Chondrocyte (in vitro differentiated cells): ENCODE measurements at regions not wholly inside any gene's neighbourhood (a gene's known extent, or its start where the extent isn't known, plus 50 kb on each side); places are given as distances from the start of the nearest gene placed in this dataset.

ENCODE experiments used
- DNase-seq: peaks from one replicate; pipeline ENCODE4 v3.0.0; 2021; ENCODE audit warnings: mixed read lengths, low spot score
- H3K27ac Mint-ChIP-seq: one replicate; pipeline ENCODE4 v1.8.0; 2021; ENCODE audit warnings: mild to moderate bottlenecking, moderate library complexity, mixed read lengths; ENCODE audit not compliant: unreplicated experiment
- H3K27me3 Mint-ChIP-seq: 2 replicates; pipeline ENCODE4 v1.8.0; 2021; ENCODE audit warnings: low read depth, mixed read lengths
- H3K36me3 Mint-ChIP-seq: 2 replicates; pipeline ENCODE4 v1.8.0; 2021; ENCODE audit warnings: low read depth, mixed read lengths
- H3K4me1 Mint-ChIP-seq: 2 replicates; pipeline ENCODE4 v1.8.0; 2021; ENCODE audit warnings: low read depth, mild to moderate bottlenecking, mixed read lengths
- H3K4me3 Mint-ChIP-seq: one replicate; pipeline ENCODE4 v1.8.0; 2021; ENCODE audit warnings: mild to moderate bottlenecking, moderate library complexity, mixed read lengths; ENCODE audit not compliant: unreplicated experiment
- H3K9me3 Mint-ChIP-seq: 2 replicates; pipeline ENCODE4 v1.8.0; 2021; ENCODE audit warnings: low read depth, mixed read lengths
- TF ChIP-seq, protein P1 (sequence below): fragments of 200-600 bp; sonication (generic); IDR thresholded peaks from 2 replicates; pipeline ENCODE4 v1.5.0; 2021; ENCODE audit warnings: antibody characterized with exemption, mild to moderate bottlenecking, moderate library complexity

- no peaks in the 10 kb centered on the region for H3K36me3 Mint-ChIP-seq
- no peak overlapping the region for H3K27ac Mint-ChIP-seq
- TF ChIP-seq, protein P1, sequence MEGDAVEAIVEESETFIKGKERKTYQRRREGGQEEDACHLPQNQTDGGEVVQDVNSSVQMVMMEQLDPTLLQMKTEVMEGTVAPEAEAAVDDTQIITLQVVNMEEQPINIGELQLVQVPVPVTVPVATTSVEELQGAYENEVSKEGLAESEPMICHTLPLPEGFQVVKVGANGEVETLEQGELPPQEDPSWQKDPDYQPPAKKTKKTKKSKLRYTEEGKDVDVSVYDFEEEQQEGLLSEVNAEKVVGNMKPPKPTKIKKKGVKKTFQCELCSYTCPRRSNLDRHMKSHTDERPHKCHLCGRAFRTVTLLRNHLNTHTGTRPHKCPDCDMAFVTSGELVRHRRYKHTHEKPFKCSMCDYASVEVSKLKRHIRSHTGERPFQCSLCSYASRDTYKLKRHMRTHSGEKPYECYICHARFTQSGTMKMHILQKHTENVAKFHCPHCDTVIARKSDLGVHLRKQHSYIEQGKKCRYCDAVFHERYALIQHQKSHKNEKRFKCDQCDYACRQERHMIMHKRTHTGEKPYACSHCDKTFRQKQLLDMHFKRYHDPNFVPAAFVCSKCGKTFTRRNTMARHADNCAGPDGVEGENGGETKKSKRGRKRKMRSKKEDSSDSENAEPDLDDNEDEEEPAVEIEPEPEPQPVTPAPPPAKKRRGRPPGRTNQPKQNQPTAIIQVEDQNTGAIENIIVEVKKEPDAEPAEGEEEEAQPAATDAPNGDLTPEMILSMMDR = no peak
- H3K27me3 Mint-ChIP-seq = no peaks in the 10 kb centered on the region
- no peak for DNase-seq
- H3K9me3 Mint-ChIP-seq = no peaks in the 10 kb centered on the region
- H3K4me3 Mint-ChIP-seq = no peak overlapping the region
- H3K4me1 Mint-ChIP-seq = peaks cover 7% of the 10 kb centered on the region
Measured at GRCh38 chr5:112112346-112112745, 306.7 kb downstream of the EPB41L4A start.

DNA sequence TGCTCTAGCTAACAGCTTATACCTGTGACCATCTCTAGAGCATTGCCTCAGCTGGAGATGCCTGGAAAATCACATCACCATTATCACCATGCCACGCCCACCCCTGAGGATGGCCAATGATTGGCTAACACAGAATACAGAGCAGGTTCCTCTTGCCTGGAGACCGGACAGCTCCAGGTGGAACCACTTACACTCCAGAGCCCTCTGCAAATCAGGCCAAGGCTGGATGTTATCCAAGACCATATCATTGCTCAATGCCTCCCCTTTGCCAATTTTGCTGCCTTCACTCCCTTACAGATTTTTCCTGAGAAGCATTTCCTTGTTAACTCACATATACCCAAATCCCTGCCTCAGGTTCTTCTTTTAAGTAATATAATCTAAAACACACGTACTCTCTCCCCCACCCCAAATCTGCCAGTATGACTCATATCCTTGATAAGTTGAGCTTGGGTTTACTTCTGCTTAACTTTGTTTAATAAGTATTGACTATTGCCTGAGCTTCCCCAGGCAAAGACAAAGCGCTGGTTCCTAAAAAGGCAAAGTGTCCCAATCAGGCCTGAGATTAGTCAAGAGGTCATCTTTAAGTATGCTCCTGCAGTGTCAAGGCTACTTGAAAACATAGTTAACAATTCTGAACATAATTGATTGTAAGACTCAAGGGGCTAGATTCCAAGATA is 309.6 kb downstream of the EPB41L4A start:
- Mint-ChIP-seq H3K9me3 (no peaks in the 10 kb centered on the region), H3K27ac (no peak overlapping the region), H3K36me3 (no peaks in the 10 kb centered on the region), H3K4me3 (no peak overlapping the region), H3K4me1 (peaks cover 7% of the 10 kb centered on the region), H3K27me3 (no peaks in the 10 kb centered on the region)
- TF ChIP-seq, protein P1 = no peak
- no peak for DNase-seq

GRCh38 chr5:112106878-112107277 is 312.2 kb downstream of the EPB41L4A start:
- Mint-ChIP-seq H3K27ac (no peak overlapping the region), H3K9me3 (no peaks in the 10 kb centered on the region), H3K27me3 (no peaks in the 10 kb centered on the region), H3K4me3 (no peak overlapping the region), H3K4me1 (peaks cover 7% of the 10 kb centered on the region), H3K36me3 (no peaks in the 10 kb centered on the region)
- DNase-seq = no peak
- TF ChIP-seq, protein P1 = no peak

DNA sequence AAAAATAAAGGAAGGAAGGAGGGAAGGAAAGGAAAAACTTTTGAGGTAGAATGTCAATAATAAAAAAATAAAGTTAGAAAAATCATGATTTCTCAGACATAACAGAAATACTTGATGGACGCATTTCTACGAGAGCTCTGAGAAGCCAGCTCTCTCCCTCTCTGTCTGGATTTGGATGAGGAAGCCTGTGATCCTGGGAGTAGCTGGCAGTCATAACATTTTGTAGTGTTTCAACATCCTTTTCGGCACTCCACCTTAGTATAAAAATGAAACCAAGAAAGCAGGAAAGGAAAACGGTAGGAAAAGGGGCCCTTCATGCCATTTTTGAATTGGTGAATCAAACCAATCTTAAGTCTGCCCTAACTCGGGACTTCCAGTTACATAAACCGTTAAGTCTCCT is 321.3 kb downstream of the EPB41L4A start:
- H3K4me3 Mint-ChIP-seq = no peak overlapping the region
- DNase-seq = no peak
- TF ChIP-seq, protein P1 = no peak
- H3K4me1 Mint-ChIP-seq = no peaks in the 10 kb centered on the region
- H3K27ac Mint-ChIP-seq = no peak overlapping the region
- no peaks in the 10 kb centered on the region for H3K27me3 Mint-ChIP-seq
- H3K9me3 Mint-ChIP-seq = peaks cover 18% of the 10 kb centered on the region
- H3K36me3 Mint-ChIP-seq = peaks cover 7% of the 10 kb centered on the region

DNA sequence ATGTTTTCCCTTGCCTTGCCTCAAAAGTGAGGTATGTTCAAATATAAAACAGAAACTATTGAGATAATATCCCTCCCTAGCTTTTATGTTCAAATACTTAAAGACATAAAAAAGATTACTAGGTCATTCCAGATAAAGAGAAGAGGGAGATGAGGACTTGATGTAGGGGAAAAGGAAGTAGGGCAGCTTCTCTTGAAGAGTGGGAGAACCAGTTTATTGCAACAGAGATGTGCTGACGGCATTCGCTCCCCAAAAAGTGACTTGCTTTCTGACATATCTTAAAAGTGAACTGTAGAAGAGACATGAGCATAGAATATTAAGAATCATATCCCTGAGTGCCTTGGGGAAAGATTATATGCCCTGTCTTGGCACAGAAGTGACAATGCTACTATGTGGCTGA is 330.2 kb upstream of the NREP start:
- DNase-seq = no peak
- Mint-ChIP-seq H3K9me3 (peaks cover 6% of the 10 kb centered on the region), H3K4me3 (no peak overlapping the region)

More for the DNA sequence above, 330.2 kb upstream of the NREP start:
- TF ChIP-seq, protein P1 = no peak
- H3K36me3 Mint-ChIP-seq = peaks cover 1% of the 10 kb centered on the region
- no peak overlapping the region for H3K27ac Mint-ChIP-seq
- H3K27me3 Mint-ChIP-seq = no peaks in the 10 kb centered on the region
- H3K4me1 Mint-ChIP-seq = peaks cover 9% of the 10 kb centered on the region
